Adrenal gland (tissue), 9 donors: ENCODE measurements at regions not wholly inside any gene's neighbourhood (a gene's known extent, or its start where the extent isn't known, plus 50 kb on each side); places are given as distances from the start of the nearest gene placed in this dataset.

Experiments
- DNase-seq, 7 donors: peaks; one replicate each; pipeline ENCODE4 v3.0.0-alpha.2; 2019 to 2020
- H3K27ac ChIP-seq, 5 donors: fragments of 200-600 bp; sonication (generic) in 4 of 5; 1 replicate in 3 of 5; 2 replicates in 2 of 5; pipeline versions ENCODE4 v1.5.1 to v1.8.0; 2016 to 2020; ENCODE audit warnings: mild to moderate bottlenecking in 1 of 5
- H3K27me3 ChIP-seq: fragments of 200-600 bp; 2 replicates; pipeline ENCODE4 v1.8.0; 2021
- H3K36me3 ChIP-seq, 2 donors: fragments of 200-600 bp; replicated peaks in 1 of 2; 1 replicate in 1 of 2; 2 replicates in 1 of 2; pipeline versions ENCODE4 v1.5.1 to v1.8.0; 2018 to 2022
- H3K4me1 ChIP-seq, 2 donors: fragments of 200-600 bp; replicated peaks in 1 of 2; 1 replicate in 1 of 2; 2 replicates in 1 of 2; pipeline versions ENCODE4 v1.5.1 to v1.8.0; 2018 to 2021
- H3K4me3 ChIP-seq, 4 donors: fragments of 200-600 bp; sonication (generic) in 3 of 4; one replicate each; pipeline ENCODE4 v1.5.1; 2016 to 2018
- H3K9me3 ChIP-seq, 3 donors: fragments of 200-600 bp; sonication (generic) in 1 of 3; replicated peaks in 1 of 3; 1 replicate in 2 of 3; 2 replicates in 1 of 3; pipeline versions ENCODE4 v1.5.1 to v1.8.0; 2016 to 2021
- POLR2A ChIP-seq, 2 donors: fragments of 450-650 bp; IDR thresholded peaks; one replicate each; pipeline ENCODE4 v1.6.1; 2017; ENCODE audit warnings: antibody characterized with exemption in 2 of 2, mild to moderate bottlenecking in 2 of 2, moderate library complexity in 1 of 2
- WGBS, 4 donors: extraction: QIAGEN DNeasy Blood & Tissue Kit in 2 of 4; methylation state at CpG; one replicate each; pipeline versions ENCODE4 v1.1.5 to v1.1.7; 2013 to 2017; 5-methylcytosine and 5-hydroxymethylcytosine counted together
- intact Hi-C, 2 donors: fragments of 100-400 bp; cut with DNase I; formaldehyde crosslinking; loops; one replicate each; pipeline versions ENCODE4 v1.14.1 to v1.15.0; 2022 to 2023
- TF ChIP-seq, protein P1 (sequence below), 6 experiments: fragments of 450-650 bp in 4 of 6; fragments of 200-600 bp in 2 of 6; sonication (generic) in 1 of 6; IDR thresholded peaks; 1 replicate in 5 of 6; 2 replicates in 1 of 6; pipeline versions ENCODE4 v1.5.1 to v1.8.0; 2016 to 2021; ENCODE audit warnings: antibody characterized with exemption in 6 of 6, mild to moderate bottlenecking in 2 of 6, moderate library complexity in 1 of 6
- donor health status: healthy with polysubstance abuse.
- donor health status: Bipolar disorder and iron deficiency.
- donor health status: DM: yes; HTN: yes; CAD: no.
- donor health status: DM: no; HTN: no; CAD: no.
- donor health status: DM: no; HTN: no; CAD: no.

DNA sequence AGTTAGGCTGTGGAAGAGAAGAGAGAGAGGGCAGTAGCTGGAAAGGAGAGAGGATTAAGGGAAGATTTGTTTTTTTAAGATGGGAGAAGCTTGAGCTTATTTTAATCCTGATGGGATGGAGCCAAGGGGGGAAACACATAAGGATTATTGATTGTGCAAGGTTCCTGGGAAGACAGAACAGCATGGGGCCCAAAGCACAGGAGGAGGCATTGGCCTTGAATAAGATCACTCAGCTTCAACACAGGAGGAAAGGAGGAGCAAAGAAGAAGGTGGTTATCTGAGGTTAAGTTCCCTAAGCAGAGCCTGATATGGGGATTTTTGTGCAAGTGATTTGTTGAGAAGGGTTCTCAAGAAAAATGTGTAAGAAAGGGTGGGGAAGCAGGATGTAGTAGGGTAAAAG, 169.8 kb downstream of the ABCC12 start:
- Histone ChIP-seq H3K9me3 (no peaks in the 10 kb centered on the region), H3K36me3 (no peaks in the 10 kb centered on the region), H3K4me3 (no peak overlapping the region), H3K4me1 (no peaks in the 10 kb centered on the region), H3K27me3 (no peaks in the 10 kb centered on the region), H3K27ac (no peak overlapping the region)
- DNase-seq, result no peak
- TF ChIP-seq POLR2A (IDR thresholded peaks at IDR 0.05), result no peak
- TF ChIP-seq, protein P1, sequence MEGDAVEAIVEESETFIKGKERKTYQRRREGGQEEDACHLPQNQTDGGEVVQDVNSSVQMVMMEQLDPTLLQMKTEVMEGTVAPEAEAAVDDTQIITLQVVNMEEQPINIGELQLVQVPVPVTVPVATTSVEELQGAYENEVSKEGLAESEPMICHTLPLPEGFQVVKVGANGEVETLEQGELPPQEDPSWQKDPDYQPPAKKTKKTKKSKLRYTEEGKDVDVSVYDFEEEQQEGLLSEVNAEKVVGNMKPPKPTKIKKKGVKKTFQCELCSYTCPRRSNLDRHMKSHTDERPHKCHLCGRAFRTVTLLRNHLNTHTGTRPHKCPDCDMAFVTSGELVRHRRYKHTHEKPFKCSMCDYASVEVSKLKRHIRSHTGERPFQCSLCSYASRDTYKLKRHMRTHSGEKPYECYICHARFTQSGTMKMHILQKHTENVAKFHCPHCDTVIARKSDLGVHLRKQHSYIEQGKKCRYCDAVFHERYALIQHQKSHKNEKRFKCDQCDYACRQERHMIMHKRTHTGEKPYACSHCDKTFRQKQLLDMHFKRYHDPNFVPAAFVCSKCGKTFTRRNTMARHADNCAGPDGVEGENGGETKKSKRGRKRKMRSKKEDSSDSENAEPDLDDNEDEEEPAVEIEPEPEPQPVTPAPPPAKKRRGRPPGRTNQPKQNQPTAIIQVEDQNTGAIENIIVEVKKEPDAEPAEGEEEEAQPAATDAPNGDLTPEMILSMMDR (IDR thresholded peaks at IDR 0.05), result no peak
- intact Hi-C loops, result no loop called here

DNA sequence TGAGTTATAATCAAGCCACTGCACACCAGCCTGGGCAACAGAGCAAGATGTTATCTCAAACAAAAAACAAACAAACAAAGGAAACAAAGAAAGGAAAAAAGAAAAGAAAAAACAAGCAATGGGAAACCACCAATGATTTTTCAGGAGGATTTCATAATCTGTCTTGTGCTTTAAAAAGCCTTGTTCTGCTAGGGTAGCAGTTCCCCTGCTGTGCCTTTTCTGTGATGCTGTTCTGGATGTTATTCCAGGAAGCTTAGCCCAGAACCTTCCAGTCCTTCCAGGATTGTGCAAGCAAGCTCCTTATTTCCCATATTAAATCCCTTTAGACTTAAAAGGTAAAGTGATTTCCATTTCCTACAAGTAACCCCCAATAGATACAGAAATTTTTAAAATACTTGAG, 171.1 kb downstream of the ABCC12 start:
- Histone ChIP-seq H3K4me3 (no peak overlapping the region), H3K9me3 (no peaks in the 10 kb centered on the region), H3K27me3 (no peaks in the 10 kb centered on the region), H3K27ac (no peak overlapping the region), H3K4me1 (no peaks in the 10 kb centered on the region), H3K36me3 (no peaks in the 10 kb centered on the region)
- intact Hi-C loops, result no loop called here
- no peak for TF ChIP-seq POLR2A (IDR thresholded peaks at IDR 0.05)
- TF ChIP-seq, protein P1 (IDR thresholded peaks at IDR 0.05), result no peak
- no peak for DNase-seq

DNA sequence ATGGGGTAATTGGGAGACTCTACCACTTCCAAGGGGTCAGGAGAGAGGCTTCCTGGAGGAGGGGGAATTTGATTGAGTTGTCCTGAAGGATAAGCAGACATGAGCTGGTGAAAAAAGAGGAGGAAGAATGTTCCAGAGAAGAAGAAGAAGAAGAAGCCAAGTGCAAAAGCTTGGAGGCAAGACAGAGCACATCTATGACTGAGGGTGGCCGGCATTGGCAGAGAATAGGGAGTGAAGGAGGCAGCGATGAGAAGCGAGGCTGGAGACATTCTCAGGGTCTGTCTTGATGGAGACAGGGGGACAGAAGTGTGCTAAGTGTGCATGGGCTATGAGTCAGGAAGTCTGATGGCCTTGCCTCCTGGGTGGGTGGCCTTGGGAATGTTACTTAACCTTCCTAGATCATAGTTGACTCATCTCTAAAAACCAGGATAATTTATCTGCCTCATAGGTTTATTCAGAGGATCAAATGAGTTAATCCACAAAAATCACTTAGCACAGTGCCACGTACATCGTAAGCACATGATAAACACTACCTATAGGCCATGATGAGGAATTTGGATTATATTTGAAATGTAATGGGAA, 171.7 kb downstream of the ABCC12 start:
- intact Hi-C loops, result no loop called here
- H3K4me1 ChIP-seq, result no peaks in the 10 kb centered on the region
- TF ChIP-seq, protein P1 (IDR thresholded peaks at IDR 0.05), result no peak
- no peak for TF ChIP-seq POLR2A (IDR thresholded peaks at IDR 0.05)
- H3K36me3 ChIP-seq, result no peaks in the 10 kb centered on the region
- DNase-seq, result peak in 4 of 7 donors; percentile 23 to 31 (median 24)
- H3K9me3 ChIP-seq, result no peaks in the 10 kb centered on the region
- no peaks in the 10 kb centered on the region for H3K27me3 ChIP-seq
- no peak overlapping the region for H3K27ac ChIP-seq
- H3K4me3 ChIP-seq, result no peak overlapping the region
- 53 to 64% (median 63%) methylated on average over 5 of the region's 5 CpGs for WGBS, 4 donors

DNA sequence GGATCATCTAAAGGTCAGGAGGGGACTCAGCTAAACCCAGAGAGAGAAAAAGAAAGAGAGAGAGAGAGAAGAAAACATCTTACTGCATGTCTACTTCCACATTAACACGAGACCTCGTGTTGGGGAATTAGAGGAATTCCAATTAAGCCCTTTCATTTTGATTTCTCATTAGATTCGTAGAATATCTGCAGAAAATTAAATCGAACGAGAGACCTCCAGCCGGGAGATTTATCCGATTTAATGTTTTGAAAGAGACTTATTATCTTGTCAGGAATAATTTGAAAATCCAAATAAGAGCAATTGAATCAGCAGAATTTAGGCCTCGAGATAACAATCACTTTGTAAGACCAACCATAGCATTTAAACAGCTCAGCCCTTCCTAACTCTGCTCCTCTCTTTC, 175.6 kb downstream of the ABCC12 start:
- DNase-seq, result no peak
- H3K36me3 ChIP-seq, result no peaks in the 10 kb centered on the region
- no peaks in the 10 kb centered on the region for H3K27me3 ChIP-seq
- no peaks in the 10 kb centered on the region for H3K9me3 ChIP-seq
- H3K27ac ChIP-seq, result no peak overlapping the region
- intact Hi-C loops, result no loop called here
- no peak overlapping the region for H3K4me3 ChIP-seq
- H3K4me1 ChIP-seq, result no peaks in the 10 kb centered on the region
- 80 to 84% (median 83%) methylated on average over 8 of the region's 8 CpGs for WGBS, 4 donors
- TF ChIP-seq, protein P1 (IDR thresholded peaks at IDR 0.05), result no peak
- no peak for TF ChIP-seq POLR2A (IDR thresholded peaks at IDR 0.05)
